LNCaP clone FGC (cell line): ENCODE measurements at regions not wholly inside any gene's neighbourhood (a gene's known extent, or its start where the extent isn't known, plus 50 kb on each side); places are given as distances from the start of the nearest gene placed in this dataset.

Source experiments
- DNase-seq: peaks from one replicate; pipeline ENCODE4 v3.0.0-alpha.2; 2011; ENCODE audit warnings: low read depth
- H3K4me3 ChIP-seq: 2 replicates; pipeline ENCODE4 v1.5.1; 2011; ENCODE audit warnings: mild to moderate bottlenecking, low read depth, low read length, control low read depth
- CTCF ChIP-seq: IDR thresholded peaks from 2 replicates; pipeline ENCODE4 v1.5.1; 2012; ENCODE audit warnings: mild to moderate bottlenecking; ENCODE audit not compliant: control insufficient read depth, insufficient read depth; ENCODE audit errors: extremely low read depth

GRCh38 chr3:152128356-152128755, 140.4 kb upstream of the MBNL1 start:
- DNase-seq: no peak
- H3K4me3 ChIP-seq: no peak overlapping the region
- TF ChIP-seq CTCF: no peak

- no peak for TF ChIP-seq CTCF
- no peak overlapping the region for H3K4me3 ChIP-seq
- DNase-seq: no peak
These were observed 129.1 kb upstream of the MBNL1 start for GRCh38 chr3:152139651-152140050.

GRCh38 chr3:152146461-152146860, 122.3 kb upstream of the MBNL1 start:
- H3K4me3 ChIP-seq: no peak overlapping the region
- no peak for TF ChIP-seq CTCF
- DNase-seq: no peak

GRCh38 chr3:152147748-152148147, 121.0 kb upstream of the MBNL1 start:
- DNase-seq: no peak
- TF ChIP-seq CTCF: no peak
- no peak overlapping the region for H3K4me3 ChIP-seq

- no peak for TF ChIP-seq CTCF
- H3K4me3 ChIP-seq: no peak overlapping the region
- no peak for DNase-seq
These were observed 120.2 kb upstream of the MBNL1 start for GRCh38 chr3:152148579-152148978.

GRCh38 chr3:152149832-152150231, 118.9 kb upstream of the MBNL1 start:
- H3K4me3 ChIP-seq: no peak overlapping the region
- no peak for DNase-seq

More at GRCh38 chr3:152149832-152150231, 118.9 kb upstream of the MBNL1 start:
- TF ChIP-seq CTCF: no peak
